IPS-11a (cell line): ENCODE measurements at regions not wholly inside any gene's neighbourhood (a gene's known extent, or its start where the extent isn't known, plus 50 kb on each side); places are given as distances from the start of the nearest gene placed in this dataset.
"Not testable (repeated sequence)": the region's sequence is repeated elsewhere in the genome, so short reads cannot be mapped to it uniquely, and the experiment has no call there.

Experiments
- H3K4me3 ChIP-seq: one replicate; pipeline ENCODE4 v1.5.1; 2013; ENCODE audit warnings: low read depth, low read length, control low read depth

DNA sequence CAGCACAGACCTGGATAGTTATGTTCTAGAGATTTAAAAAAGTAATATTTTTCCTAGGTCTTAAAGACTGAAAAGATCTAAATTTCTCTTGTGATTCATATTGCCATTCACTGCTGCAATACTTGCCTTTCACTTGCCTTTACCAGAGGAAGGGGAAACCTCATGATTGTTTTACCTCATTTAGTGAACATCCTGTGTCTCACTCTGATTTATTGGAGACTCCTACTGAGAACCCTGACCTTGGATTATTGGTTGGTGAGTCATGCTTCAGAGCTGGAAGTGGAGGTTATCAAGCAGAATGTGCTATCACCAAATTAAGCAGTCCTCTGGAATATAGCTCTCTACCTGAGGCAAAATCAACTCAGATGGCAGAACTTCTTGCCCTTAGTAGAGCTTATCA, 500.5 kb downstream of the TSN start:
- H3K4me3 ChIP-seq, result no peak overlapping the region

DNA sequence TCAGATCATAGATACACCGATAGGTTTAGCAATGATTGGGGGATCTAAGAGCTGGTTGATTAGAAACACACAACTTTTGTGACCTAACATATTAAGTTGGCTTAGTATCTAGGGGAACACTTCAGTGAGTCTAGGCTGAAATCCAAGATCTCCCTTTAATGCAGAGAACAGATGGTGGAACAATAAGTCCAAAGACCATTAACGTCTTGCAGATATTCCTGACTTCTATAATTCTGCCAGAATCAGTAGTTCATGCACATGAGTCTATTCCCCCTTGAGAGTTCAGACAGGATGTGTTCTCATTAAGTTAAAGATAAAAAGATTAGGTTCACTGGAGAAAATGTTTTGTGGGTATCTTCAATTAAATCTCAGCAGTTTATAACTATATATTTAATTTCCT, 506.5 kb downstream of the TSN start:
- no peak overlapping the region for H3K4me3 ChIP-seq

DNA sequence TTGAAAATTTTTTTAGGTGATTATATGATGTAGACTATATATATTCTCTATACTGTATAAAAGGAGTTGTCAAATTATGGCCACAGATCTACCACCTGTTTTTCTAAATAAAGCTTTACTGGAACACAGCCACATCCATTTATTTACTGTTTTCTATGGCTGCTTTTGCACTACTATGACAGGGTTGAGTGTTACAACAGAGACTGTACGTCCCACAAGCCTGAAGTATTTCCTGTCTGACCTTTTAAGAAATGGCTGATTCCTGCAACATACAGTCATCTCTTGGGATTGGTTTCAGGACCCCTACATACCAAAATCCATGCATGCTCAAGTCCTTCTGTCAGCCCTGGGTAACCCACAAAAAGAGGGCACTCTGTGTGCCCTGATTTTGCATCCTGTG, 508.3 kb downstream of the TSN start:
- no peak overlapping the region for H3K4me3 ChIP-seq

DNA sequence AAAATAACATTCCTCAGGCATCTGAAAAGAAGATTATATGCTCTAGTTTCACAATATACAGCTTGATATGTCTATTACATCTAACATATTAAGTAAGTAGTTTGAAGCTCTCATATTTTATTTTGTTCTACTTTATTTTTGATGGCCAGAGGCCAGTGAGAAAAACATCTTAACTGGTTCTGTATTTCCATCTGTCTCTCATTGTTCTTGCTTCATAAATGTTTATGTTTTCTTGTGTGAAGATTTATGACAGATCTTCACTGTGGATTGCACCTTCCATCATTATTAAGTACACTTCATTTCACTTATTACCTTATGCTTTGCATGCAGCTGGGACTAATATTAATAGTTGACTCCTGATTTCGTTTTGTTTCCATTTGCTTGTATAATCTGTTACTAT, 511.2 kb downstream of the TSN start:
- no peak overlapping the region for H3K4me3 ChIP-seq

DNA sequence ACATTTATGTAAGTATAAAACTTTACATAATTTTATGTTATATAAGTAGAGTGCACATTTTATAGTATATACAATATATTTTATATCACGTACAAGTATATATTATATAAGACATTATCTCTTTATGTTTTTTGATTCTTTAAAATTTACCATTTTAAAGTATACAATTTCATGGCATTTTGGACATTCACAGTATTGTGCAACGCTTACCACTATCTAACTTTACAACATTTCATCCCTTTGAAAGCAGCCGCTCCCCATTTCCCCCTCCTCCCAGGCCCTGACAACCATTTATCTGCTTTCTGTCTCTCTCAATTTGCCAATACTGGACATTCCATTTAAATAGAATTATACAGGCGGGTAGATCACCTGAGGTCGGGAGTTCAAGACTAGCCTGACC, 512.5 kb downstream of the TSN start:
- H3K4me3 ChIP-seq, result no peak overlapping the region

DNA sequence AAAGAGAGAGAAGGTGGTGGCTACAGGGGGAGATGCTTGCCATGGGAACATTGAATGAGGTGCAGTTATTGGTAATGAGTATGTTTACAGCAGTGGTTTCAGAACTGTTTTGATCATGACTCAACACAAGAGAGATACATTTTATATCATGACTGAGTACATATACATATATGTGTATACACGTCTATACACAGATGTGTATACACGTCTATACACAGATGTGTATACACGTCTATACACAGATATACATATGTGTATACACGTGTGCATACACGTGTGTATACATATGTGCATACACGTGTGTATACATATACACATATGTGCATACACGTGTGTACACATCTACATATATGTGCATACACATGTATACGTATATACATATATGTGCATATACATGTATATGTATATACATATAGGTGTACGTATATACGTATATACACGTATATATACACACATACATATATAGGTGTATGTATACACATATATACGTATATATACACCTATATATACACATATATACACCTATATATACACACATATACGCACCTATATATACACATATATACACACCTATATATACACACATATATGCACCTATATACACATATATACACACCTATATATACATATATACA, 518.5 kb downstream of the TSN start:
- no peak overlapping the region for H3K4me3 ChIP-seq

DNA sequence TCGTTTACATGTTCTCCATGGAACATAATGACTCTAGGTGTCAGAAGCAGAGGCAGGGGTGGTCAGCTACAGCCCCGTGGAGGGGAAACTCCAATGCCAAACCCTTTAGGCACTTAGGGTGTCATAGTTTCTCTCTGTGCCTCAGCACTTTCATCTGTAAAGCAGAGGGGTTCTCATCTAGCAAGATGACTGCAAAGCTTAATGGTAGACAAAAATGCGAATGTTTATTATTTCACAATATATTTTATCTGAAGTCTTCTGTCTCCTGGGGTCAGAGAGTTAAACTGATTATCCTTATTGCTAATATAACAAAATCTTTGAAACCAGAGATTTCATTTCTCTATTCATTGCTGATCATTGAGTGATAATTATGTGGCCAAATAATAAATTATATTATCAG, 522.5 kb downstream of the TSN start:
- no peak overlapping the region for H3K4me3 ChIP-seq

DNA sequence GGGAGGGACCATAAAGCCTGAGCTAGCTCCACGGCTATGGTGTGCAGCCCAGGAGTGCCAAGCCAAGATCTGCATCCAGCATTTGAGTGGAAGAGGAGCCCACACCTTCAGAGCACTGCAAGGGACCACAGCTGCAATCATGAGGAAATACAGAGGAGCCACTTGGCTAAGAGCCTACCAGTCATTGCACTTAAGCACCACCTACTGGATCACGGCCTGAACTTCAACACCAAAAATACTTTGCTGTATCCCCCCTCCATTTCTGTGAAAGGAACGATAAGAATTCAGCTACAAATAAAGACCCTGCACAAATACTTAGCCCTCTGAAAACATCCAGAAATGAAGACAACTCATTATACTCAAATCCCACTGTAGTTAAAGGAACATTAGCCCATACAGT, 545.3 kb downstream of the TSN start:
- no peak overlapping the region for H3K4me3 ChIP-seq

DNA sequence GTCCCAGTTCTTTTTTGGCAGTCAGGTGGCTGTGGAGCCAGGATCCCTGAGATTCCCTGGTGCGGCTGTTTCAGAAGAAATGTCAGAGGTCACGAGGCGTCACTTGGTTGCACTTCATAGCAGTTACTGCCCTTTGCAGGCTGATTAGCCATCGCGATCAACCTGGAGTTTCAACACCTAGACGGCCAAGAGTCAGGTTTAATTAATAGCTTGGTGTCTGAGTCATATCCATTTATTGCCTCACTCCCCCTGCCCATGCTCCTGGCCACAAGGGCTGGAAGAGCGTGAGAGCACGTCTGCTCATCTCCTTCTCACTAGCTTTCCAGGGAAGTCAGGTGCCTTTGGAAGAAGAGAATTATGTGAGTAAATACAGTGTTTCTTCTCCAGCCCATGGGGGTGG, 552.3 kb downstream of the TSN start:
- H3K4me3 ChIP-seq, result no peak overlapping the region

DNA sequence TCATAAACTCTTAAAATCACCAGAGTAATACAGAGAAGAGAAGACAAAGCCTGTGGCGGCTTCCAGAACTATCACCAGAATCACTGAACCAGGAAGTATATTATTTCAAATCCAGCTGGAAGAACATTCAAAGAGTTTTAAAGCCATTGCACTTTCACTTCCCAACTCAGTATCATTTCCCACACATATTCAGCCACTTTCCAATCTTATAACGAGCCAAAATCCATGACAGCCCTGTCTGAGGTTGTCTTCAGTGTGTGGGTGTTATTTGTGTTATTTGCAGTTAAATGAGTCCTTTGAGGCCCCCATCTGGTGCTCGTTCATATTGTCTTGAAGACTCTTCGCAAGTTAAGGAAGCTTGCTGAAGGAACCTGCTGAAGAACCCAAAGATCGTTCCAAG, 559.9 kb downstream of the TSN start:
- no peak overlapping the region for H3K4me3 ChIP-seq

DNA sequence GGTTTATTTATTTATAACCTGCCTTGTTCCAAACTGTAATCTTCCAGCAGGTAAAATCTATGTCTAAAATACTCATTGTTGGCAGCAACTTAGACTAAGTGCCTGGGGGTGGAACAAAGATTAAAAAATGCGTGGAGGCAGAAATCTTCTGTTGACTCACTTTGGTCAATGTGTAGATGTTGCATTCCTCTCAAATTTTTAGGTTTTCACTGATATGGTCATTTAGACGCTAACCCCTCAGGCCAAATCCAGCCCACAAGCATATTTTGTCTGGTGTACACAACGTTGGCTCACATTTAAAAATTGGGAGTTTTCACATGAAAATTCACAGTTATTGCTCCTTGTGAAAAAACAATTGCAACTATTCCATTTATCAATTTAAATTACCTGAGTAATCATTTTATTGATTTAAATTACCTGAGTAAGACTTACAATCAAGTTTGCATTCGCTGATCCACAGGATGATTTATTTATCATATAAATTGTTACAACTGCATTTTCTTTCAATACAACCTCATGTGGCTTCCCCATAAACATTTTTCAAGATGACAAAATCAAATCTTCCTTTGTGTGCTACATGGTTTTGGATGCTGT, 564.2 kb downstream of the TSN start:
- H3K4me3 ChIP-seq, result no peak overlapping the region

DNA sequence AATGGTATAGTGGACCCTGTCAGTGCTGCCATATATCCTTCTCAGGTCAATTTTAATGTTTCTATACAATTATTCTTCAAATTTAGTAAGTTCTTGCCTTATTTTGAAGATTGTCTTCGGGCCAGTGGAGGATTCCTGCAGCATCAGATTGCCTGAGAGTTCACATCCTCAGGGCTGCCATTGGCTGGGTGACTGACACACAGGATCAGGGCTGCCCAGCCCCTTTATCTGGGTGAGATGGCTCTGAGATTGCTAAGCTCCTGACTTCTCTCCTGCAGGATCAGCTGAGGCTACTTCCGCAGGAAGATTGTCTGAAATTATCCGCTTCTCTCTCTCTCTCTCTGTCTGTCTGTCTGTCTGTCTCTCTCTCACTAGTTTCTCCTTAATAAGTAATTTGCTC, 567.4 kb downstream of the TSN start:
- no peak overlapping the region for H3K4me3 ChIP-seq

DNA sequence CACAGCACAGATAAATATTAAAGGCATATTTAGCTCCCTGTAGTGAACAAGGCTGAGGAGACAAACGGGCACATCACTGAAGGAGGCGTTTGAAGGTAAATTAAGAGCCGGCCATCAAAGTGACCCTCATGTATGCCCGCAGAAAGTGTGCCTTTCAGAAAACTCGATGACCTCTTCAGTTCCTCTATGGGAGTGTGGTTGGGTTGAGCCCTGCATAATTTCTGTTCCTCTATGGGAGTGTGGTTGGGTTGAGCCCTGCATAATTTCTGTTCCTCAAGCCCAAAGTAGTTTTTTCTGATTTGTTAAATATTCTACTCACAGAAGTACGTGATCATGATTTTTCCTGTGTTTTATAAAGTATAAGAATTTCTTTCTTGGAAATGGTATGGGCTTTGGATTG, 568.5 kb downstream of the TSN start:
- H3K4me3 ChIP-seq, result no peak overlapping the region

DNA sequence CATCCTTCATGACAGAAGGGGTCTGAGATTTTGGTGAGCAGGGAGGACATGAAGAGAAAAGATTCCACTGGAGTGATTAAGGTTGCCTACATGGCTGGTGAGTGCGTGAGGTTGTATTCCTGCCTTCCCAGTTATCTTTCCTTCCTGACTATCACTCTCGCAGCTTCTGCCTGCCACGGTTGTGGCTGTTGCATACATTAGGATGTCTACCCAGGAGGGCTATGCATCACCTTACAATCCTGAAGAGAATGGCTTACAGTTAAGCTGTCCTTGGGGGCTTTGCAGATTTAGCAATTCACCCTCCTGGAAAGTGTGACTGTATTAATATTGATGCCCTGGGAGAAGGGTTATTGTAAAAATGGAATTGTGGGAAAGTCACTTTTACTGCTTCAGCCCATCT, 571.0 kb downstream of the TSN start:
- no peak overlapping the region for H3K4me3 ChIP-seq

DNA sequence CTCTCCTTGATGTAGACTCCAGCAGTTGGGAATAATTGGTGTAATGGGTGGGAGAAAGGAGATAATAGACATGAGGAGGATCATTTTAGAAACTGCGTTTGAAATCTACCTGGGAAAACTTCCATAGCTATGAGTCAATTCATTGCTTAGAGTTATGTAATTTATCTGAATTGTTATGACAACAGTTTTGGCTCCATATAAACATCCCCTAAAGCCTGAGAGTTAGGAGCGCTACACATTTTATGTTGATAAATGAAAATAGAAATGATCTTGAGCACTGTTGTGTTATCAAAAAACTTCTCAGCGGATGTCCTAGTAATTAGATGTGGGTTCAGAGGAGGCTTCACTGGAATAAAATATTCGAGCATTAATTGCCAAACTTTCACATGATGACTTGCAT, 573.4 kb downstream of the TSN start:
- H3K4me3 ChIP-seq, result no peak overlapping the region

DNA sequence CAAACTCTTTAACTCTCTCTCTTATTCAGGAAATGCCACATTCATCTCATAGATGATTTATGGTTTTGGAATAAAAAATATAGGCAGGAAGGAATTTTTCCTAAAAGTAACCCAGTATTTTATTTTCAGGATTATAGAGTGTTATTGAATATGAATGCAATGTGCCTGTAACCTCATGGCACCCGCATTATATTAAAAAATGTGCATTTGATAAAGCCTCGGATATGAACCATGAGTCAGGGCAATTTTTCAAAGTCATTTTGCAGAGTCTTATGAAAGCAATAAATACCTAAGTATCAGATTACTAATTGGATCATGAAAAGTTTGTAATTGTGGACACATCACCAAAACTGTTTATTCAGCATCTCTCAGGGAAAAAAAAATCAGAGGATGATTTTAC, 573.8 kb downstream of the TSN start:
- H3K4me3 ChIP-seq, result no peak overlapping the region

DNA sequence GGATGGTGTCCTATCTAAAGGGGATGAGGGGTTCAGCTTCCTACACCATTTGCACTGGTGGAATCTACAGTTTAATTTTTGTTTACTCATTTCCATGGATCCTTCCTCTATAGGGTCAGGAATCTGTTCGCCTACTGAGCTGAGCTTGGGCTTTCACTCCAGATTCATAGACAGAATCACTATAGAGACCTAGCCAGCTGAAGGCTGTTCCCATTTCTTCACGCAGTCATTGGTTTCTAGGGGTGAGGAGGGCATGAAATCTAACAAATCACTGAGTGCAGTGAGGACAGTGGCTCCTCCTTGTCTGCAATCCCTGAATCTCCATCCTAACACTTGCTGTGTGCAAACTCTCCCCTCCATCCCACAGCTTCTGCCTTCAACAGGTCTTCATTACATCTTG, 578.5 kb downstream of the TSN start:
- no peak overlapping the region for H3K4me3 ChIP-seq

DNA sequence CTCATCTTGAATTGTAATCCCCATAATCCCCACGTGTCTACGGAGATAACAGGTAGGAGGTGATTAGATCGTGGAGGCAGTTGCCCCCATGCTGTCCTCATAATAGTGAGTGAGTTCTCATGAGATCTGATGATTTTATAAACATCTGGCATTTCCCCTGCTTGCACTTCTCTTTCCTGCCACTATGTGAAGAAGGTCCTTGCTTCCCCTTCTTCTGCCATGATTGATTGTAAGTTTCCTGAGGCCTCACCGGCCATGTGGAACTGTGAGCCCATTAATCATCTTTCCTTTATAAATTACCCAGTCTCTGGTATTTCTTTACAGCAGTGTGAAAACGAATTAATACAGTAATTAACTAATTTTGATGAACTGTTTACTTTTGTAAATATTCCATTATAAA, 582.5 kb downstream of the TSN start:
- no peak overlapping the region for H3K4me3 ChIP-seq

DNA sequence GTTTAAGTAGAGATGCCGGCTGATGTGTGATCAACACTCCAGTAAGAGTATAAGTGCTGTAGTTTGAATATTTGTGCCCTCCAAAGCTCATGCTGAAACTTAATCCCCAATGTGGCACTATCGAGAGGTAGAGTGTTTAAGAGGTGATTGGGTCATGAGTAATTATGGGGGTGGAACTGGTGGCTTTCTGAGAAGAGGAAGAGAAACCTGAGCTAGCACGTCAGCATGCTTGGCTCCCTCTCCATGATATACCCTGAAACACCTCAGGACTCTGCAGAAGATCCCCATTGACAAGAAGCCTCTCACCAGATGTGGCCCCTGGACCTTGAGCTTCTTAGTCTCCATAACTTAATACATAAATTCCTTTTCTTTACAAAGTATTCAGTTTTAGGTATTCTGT, 584.8 kb downstream of the TSN start:
- no peak overlapping the region for H3K4me3 ChIP-seq

DNA sequence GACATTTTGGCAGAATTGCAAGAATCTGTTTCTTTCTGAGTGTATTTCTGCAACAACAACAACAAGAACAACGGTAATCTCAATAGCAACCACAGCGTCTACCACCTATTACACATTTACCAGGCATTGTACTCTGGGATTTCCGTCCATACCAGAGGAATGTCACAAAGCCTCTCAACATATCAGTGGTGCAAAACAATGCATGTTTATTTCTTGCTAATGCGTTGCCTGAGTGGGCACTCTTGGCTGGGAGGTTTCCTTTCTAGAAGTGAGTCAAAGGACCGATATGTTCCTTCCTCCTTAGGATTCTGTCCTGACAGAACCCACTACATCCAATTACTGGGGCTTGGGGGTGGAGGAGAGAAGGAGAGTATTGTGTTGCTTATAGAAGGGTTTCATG, 585.6 kb downstream of the TSN start:
- H3K4me3 ChIP-seq, result no peak overlapping the region

DNA sequence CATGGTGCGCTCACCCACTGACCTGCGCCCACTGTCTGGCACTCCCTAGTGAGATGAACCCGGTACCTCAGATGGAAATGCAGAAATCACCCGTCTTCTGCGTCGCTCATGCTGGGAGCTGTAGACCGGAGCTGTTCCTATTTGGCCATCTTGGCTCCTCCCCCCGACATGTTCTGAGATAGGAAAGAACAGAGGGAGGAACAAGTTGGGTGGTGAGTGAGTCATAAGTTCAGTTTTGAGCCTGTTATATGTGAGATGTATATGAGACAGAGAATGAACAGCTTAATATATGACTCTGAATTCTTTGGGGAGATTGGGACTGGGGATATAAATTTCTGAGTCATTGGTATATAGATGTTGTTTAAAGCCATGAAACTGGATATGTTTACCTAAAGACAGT, 596.7 kb downstream of the TSN start:
- not testable (repeated sequence) for H3K4me3 ChIP-seq

DNA sequence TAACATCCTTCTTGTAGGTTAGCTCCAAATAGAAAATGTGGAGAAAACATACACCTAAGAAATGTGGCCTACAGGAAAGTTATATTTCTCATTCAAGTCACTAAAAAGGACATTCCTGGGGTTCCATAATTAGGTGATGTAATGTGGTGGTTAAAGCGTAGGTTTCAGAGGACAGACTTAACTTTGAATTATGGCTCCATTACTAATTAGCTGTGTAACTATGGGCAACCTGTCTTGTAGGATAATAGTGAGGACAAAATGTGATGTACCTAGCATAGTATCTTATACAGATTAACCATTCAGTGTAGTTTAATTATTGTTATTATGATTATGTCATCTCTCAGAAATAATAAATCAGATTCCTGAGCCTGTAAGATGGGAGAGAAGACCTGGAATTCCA, 602.5 kb downstream of the TSN start:
- H3K4me3 ChIP-seq, result no peak overlapping the region

DNA sequence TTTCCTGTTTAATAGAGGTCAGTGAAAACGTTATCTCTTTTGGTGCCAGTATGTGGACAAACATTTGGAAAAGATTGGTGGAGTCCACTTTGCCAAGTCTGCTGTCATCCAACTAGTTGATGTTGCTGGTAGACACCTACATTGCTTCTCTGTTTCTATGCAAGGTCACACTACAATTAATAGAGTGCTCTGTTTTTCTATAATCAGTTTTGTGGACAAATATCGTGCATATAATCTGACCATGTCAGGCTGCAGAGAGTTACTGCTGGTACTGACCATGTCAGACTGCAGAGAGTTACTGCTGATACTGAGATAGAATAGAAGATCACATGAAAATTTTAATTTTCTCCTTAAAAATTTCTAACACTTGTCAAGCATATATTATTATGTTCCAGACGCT, 603.3 kb downstream of the TSN start:
- H3K4me3 ChIP-seq, result no peak overlapping the region
